ENCODE measurements at regions not wholly inside any gene's neighbourhood (a gene's known extent, or its start where the extent isn't known, plus 50 kb on each side); places are given as distances from the start of the nearest gene placed in this dataset.

DNA sequence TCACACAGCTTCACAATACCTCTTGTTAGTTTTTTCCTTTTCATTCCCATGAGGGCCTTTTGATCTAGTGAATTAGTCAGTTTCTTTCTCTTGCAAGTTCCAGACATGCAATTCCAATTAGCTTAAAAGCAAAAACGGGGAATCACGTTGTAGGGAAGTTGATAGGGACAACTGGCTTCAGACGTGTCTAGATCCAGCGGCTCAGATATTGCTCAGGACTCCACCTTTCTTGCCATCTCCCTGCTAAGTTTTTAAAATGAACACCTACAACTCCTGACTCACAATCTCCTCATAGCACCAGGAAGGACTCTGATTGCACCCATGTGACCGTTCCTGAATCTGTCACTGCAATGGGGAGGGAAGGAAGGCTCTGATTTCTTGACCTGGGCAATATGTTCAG, 63.8 kb upstream of the ARHGAP29 start:
- Histone ChIP-seq H3K27me3 (ENCODE audit: insufficient read depth, poor library complexity, severe bottlenecking) (no peaks in the 10 kb centered on the region), H3K27ac (replicated peaks) (no peak overlapping the region), H3K4me3 (replicated peaks; ENCODE audit: insufficient read depth, low read length) (no peak overlapping the region)
- DNase-seq (ENCODE audit: low read depth in 1 of 2, low spot score in 1 of 2), result no peak
- TF ChIP-seq POLR2AphosphoS5 (IDR thresholded peaks at IDR 0.05; ENCODE audit: low read depth), result no peak
- TF ChIP-seq, protein P1, sequence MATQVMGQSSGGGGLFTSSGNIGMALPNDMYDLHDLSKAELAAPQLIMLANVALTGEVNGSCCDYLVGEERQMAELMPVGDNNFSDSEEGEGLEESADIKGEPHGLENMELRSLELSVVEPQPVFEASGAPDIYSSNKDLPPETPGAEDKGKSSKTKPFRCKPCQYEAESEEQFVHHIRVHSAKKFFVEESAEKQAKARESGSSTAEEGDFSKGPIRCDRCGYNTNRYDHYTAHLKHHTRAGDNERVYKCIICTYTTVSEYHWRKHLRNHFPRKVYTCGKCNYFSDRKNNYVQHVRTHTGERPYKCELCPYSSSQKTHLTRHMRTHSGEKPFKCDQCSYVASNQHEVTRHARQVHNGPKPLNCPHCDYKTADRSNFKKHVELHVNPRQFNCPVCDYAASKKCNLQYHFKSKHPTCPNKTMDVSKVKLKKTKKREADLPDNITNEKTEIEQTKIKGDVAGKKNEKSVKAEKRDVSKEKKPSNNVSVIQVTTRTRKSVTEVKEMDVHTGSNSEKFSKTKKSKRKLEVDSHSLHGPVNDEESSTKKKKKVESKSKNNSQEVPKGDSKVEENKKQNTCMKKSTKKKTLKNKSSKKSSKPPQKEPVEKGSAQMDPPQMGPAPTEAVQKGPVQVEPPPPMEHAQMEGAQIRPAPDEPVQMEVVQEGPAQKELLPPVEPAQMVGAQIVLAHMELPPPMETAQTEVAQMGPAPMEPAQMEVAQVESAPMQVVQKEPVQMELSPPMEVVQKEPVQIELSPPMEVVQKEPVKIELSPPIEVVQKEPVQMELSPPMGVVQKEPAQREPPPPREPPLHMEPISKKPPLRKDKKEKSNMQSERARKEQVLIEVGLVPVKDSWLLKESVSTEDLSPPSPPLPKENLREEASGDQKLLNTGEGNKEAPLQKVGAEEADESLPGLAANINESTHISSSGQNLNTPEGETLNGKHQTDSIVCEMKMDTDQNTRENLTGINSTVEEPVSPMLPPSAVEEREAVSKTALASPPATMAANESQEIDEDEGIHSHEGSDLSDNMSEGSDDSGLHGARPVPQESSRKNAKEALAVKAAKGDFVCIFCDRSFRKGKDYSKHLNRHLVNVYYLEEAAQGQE (IDR thresholded peaks at IDR 0.05; ENCODE audit: insufficient replicate concordance, low read depth), result no peak
- TF ChIP-seq, protein P2, sequence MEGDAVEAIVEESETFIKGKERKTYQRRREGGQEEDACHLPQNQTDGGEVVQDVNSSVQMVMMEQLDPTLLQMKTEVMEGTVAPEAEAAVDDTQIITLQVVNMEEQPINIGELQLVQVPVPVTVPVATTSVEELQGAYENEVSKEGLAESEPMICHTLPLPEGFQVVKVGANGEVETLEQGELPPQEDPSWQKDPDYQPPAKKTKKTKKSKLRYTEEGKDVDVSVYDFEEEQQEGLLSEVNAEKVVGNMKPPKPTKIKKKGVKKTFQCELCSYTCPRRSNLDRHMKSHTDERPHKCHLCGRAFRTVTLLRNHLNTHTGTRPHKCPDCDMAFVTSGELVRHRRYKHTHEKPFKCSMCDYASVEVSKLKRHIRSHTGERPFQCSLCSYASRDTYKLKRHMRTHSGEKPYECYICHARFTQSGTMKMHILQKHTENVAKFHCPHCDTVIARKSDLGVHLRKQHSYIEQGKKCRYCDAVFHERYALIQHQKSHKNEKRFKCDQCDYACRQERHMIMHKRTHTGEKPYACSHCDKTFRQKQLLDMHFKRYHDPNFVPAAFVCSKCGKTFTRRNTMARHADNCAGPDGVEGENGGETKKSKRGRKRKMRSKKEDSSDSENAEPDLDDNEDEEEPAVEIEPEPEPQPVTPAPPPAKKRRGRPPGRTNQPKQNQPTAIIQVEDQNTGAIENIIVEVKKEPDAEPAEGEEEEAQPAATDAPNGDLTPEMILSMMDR (IDR thresholded peaks at IDR 0.05; ENCODE audit: insufficient read depth, low read length), result no peak
- TF ChIP-seq SPI1 (IDR thresholded peaks at IDR 0.05; ENCODE audit: borderline replicate concordance, low read depth), result no peak
- no peak for TF ChIP-seq GABPA (IDR thresholded peaks at IDR 0.05; ENCODE audit: low read depth)

DNA sequence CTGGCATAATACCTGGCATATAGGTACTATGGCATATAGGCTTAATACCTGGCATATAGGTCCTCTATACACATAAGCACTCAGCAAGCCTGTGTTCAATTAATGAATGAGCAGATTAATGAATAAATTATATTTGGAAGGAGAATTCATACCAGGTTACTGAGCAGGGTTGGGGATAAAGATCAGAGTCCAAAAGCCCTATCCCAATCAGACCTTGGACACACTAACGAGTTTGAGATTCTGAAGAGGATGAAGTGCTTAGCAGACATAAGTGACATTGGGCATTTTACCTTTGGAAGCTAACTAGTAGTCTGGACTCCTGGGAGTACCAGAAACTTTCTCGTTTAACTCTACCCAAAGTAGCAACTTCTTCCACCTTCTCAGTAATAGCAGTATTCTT, 63.3 kb upstream of the ARHGAP29 start:
- no peak overlapping the region for H3K27ac ChIP-seq (replicated peaks)
- no peak for DNase-seq (ENCODE audit: low read depth in 1 of 2, low spot score in 1 of 2)
- no peaks in the 10 kb centered on the region for H3K27me3 ChIP-seq (ENCODE audit: insufficient read depth, poor library complexity, severe bottlenecking)
- H3K4me3 ChIP-seq (replicated peaks; ENCODE audit: insufficient read depth, low read length), result no peak overlapping the region
- TF ChIP-seq POLR2AphosphoS5 (IDR thresholded peaks at IDR 0.05; ENCODE audit: low read depth) (no peak), GABPA (IDR thresholded peaks at IDR 0.05; ENCODE audit: low read depth) (no peak), SPI1 (IDR thresholded peaks at IDR 0.05; ENCODE audit: borderline replicate concordance, low read depth) (no peak)
- TF ChIP-seq, protein P1 (IDR thresholded peaks at IDR 0.05; ENCODE audit: insufficient replicate concordance, low read depth), result no peak
- TF ChIP-seq, protein P2 (IDR thresholded peaks at IDR 0.05; ENCODE audit: insufficient read depth, low read length), result no peak

DNA sequence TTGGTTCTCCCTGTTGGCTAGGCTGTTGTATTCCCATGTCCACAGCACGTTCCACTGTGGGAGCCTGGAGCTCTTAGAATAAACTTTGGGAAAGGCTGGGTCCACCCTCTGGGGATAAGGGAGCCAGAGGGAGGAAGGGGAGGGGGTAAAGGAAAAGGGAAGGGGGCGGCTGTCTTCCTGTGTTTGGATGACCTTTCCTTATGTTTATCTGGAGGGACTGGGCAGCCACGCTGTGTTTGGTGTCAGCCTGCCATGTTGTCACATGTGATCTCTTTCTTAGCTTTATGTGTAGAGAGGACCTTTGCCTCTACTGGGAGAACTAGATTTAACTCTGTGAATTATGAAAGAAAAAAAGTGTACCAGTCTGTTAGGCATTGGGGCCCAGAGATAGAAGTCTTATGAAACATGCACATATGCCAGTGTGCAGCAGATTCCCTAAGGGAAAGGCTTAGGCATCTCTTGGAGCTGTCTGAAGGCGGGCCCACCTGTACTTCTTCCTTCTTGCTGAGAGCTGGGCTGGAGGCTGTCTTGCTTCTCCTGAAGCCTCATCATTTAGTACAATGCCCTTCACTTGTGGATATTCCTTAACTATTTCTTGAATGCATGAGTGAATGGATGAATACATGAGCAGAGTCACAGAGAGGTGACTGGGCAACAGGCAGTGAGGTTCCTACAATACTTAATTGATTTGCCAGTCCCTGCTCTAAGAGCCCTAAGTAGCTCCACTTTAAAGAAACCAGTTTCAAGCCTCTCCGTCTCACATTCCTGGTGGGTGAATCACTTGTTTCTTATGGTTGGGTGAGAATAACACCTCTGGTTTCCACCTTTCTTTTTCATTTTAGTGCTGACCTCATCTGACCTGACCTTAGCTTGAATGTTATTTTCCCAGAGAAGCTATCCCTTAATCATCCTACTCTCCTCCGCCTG, 62.5 kb upstream of the ARHGAP29 start:
- no peak overlapping the region for H3K27ac ChIP-seq (replicated peaks)
- no peak for DNase-seq (ENCODE audit: low read depth in 1 of 2, low spot score in 1 of 2)

More for the DNA sequence above, 62.5 kb upstream of the ARHGAP29 start:
- Histone ChIP-seq H3K27me3 (ENCODE audit: insufficient read depth, poor library complexity, severe bottlenecking) (no peaks in the 10 kb centered on the region), H3K4me3 (replicated peaks; ENCODE audit: insufficient read depth, low read length) (no peak overlapping the region)
- TF ChIP-seq GABPA (IDR thresholded peaks at IDR 0.05; ENCODE audit: low read depth) (no peak), POLR2AphosphoS5 (IDR thresholded peaks at IDR 0.05; ENCODE audit: low read depth) (no peak), SPI1 (IDR thresholded peaks at IDR 0.05; ENCODE audit: borderline replicate concordance, low read depth) (no peak)
- TF ChIP-seq, protein P2 (IDR thresholded peaks at IDR 0.05; ENCODE audit: insufficient read depth, low read length), result no peak
- TF ChIP-seq, protein P1 (IDR thresholded peaks at IDR 0.05; ENCODE audit: insufficient replicate concordance, low read depth), result no peak

Data from HL-60 (cell line).